ENCODE measurements at regions not wholly inside any gene's neighbourhood (a gene's known extent, or its start where the extent isn't known, plus 50 kb on each side); places are given as distances from the start of the nearest gene placed in this dataset.
A peak's percentile ranks its signal among the peaks of the same experiment; 100 is the strongest.
"Not testable (repeated sequence)": the region's sequence is repeated elsewhere in the genome, so short reads cannot be mapped to it uniquely, and the experiment has no call there.

DNA sequence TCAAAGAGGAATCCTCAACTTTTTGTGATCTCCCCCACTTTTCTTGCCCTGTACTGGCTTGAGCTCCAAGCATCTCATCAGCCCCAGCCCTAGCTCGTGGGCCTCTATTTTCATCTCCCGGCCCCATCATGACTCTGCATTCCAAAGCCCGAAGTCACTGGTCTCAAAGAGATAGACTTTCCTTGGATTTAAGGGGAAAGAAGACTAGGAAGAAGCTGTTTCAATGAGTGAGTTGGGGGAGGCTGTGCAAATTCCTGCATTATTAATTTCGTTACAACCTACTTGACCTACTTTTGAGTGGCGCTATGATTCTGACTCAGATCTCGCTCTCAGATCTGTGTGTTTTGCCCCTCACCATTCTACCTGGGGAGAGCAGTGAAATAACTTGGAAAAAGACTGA is 266.6 kb upstream of the TBL1XR1 start:
- Mint-ChIP-seq H3K4me3 (no peak overlapping the region), H3K4me1 (ENCODE audit: low read depth in 2 of 2) (peaks cover 0 to 6% of the 10 kb centered on the region in 2 donors), H3K27me3 (no peaks in the 10 kb centered on the region), H3K36me3 (ENCODE audit: insufficient read depth) (no peaks in the 10 kb centered on the region), H3K27ac (no peak overlapping the region), H3K9me3 (no peaks in the 10 kb centered on the region)
- no peak for ATAC-seq (replicated peaks)
- no peak for DNase-seq

DNA sequence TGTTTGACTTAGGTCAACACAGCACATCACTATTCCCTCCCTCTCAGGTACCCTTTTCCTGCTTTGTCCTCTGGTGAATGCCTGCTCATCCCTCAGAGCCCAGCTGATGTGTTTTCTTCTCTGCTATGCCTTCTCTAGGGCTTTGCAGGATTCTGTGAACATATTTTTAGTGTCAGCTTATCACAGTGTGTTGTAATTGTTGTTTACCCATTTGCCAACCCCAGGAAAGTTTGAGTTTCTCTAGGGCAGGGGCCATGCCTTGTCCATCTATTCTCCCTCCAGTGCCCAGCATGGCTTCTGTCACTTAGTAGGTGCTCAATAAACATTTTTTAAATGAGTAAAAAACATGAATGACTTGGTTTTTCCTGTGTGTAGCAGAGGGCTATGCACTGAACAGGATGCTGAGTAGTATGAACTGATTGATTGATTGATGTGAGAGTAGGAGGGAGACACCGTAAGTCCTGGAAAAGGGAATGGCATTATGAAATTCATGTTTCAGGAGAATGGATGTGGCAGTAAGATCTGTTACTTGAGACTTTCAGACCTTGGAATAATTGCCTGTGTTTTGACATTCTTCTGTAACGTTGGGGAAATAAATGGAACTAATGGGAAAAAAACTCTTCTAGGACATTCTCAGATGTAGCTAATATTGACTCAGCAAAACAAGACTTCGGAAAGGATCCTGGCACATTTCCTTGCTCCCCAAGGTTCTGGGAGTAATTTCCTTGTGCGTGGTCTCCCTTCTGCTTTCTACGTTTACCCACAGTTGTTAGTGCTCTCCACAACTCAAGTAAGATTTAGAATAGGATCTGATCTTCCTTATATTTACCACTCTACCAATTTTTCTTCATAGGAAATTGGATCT is 267.3 kb upstream of the TBL1XR1 start:
- no peak for DNase-seq
- Mint-ChIP-seq H3K27ac (no peak overlapping the region), H3K36me3 (ENCODE audit: insufficient read depth) (no peaks in the 10 kb centered on the region), H3K9me3 (no peaks in the 10 kb centered on the region), H3K4me1 (ENCODE audit: low read depth in 2 of 2) (peaks cover 0 to 6% of the 10 kb centered on the region in 2 donors), H3K4me3 (no peak overlapping the region), H3K27me3 (no peaks in the 10 kb centered on the region)
- no peak for ATAC-seq (replicated peaks)

DNA sequence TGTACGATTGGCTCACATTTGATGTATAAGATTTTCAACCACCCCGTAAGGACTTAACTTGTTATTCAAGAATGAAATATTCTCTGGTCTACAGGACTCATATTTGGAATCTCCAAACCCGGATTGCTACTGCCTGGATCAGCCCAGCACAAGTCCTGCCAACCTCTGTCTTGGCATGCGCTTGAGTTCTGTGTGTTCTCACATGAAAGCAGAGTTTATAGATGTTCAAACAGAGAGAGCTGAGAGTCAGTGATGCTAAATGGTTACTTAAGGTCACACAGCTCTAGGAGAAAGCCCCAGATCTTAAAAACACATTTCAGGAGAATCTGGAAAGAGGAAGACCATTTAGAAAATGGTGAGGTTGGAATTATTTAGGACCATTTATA is 268.0 kb upstream of the TBL1XR1 start:
- ATAC-seq (replicated peaks), result no peak
- H3K27ac Mint-ChIP-seq, result no peak overlapping the region
- no peaks in the 10 kb centered on the region for H3K36me3 Mint-ChIP-seq (ENCODE audit: insufficient read depth)
- no peak for DNase-seq
- H3K4me1 Mint-ChIP-seq (ENCODE audit: low read depth in 2 of 2), result peaks cover 0 to 6% of the 10 kb centered on the region in 2 donors
- H3K27me3 Mint-ChIP-seq, result no peaks in the 10 kb centered on the region
- no peak overlapping the region for H3K4me3 Mint-ChIP-seq
- H3K9me3 Mint-ChIP-seq, result no peaks in the 10 kb centered on the region

DNA sequence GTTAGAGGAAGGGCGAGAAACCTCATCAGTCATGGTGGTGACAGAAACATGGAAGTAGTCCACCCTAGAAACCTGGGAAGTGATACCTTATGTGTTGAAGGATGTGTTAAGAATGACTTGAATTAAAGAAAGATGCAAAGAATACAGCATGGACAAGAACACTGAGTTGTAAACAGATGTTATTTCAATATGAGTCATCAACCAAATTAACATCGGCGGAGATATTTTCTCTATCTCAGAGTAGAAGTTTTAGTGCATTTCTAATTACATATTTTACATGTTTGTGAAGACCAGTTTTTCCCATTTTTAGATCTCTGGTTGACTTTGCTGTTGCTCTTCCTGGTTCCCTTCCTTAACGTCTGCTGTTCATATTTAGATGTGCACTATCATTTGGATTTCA is 268.8 kb upstream of the TBL1XR1 start:
- Mint-ChIP-seq H3K4me3 (no peak overlapping the region), H3K36me3 (ENCODE audit: insufficient read depth) (no peaks in the 10 kb centered on the region), H3K4me1 (ENCODE audit: low read depth in 2 of 2) (peaks cover 0 to 6% of the 10 kb centered on the region in 2 donors), H3K27me3 (no peaks in the 10 kb centered on the region), H3K27ac (no peak overlapping the region), H3K9me3 (no peaks in the 10 kb centered on the region)
- DNase-seq (no peak), ATAC-seq (replicated peaks) (no peak)

DNA sequence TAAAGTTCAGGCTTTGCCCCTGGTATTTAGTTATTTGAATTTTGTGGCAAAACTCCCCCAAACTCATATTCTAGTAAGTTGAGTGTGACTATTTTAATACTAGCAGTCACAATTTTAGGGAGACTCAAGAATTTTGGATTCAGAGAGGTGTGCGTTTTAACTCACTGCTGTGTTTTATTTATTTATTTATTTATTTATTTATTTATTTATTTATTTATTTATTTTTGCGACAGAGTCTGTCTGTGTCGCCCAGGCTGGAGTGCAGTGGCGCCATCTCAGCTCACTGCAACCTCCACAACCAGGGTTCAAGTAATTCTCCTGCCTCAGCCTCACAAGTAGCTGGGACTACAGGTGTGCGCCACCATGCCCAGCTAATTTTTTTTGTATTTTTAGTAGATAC is 269.3 kb upstream of the TBL1XR1 start:
- not testable (repeated sequence) for H3K36me3 Mint-ChIP-seq (ENCODE audit: insufficient read depth); H3K4me1 Mint-ChIP-seq (ENCODE audit: low read depth in 2 of 2); H3K27ac Mint-ChIP-seq; H3K27me3 Mint-ChIP-seq; H3K9me3 Mint-ChIP-seq; H3K4me3 Mint-ChIP-seq; DNase-seq; ATAC-seq (replicated peaks)

DNA sequence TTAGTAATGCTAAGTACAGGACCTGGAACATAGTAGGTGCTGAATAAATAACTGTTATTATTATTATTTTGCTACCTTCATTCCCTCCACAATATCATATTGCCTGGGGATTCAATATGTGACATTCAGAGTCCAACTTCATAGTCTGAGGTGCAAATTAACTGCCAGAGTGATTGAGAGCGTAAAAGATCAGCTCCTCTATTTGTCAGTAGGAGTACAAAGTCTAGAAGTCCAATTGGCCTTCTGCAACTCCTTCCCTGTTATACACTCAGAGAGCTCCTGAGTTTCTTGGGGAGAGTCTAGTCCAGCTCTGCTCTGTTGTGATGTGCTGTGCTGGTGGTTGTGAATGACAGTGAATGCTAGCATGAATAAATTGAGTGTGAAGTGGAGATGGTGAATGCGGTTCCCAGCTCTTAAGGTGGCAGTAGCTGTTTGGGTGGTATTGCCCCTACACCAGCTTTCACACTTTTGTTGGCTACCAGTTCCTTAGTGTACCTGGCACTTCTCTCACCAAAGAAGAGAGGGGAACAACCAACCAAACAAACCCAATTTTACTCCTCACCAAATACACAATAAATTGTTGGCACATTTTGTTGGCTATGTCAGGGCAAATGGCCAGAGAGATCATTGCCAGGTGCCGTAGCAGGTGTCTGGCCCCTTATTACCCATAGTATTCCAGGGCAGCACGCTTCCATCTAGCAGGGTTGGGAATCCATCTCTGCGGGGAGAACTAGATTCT is 270.1 kb upstream of the TBL1XR1 start:
- Mint-ChIP-seq H3K27me3 (no peaks in the 10 kb centered on the region), H3K36me3 (ENCODE audit: insufficient read depth) (no peaks in the 10 kb centered on the region), H3K27ac (no peak overlapping the region), H3K9me3 (no peaks in the 10 kb centered on the region), H3K4me3 (no peak overlapping the region), H3K4me1 (ENCODE audit: low read depth in 2 of 2) (peaks cover 0 to 9% of the 10 kb centered on the region in 2 donors)
- ATAC-seq (replicated peaks), result no peak
- DNase-seq, result no peak

DNA sequence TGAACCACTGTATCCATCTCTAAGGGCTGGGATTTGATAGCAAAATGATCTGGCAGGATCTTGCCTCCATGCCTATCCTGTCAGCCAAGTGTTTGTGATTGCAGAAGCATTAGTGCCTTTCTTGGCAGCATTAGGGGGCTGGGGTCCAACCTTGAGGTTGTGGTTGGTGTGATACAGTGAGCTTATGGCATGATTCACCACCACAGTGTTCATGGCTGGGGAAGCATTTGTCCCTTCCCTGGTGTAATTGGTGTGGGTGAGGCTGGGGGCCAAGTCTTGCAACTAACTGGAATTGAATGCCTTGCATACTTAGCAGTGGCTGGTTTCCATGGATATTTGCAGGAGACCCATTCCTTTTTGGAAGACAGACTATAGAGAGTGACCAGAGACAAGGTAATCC is 271.0 kb upstream of the TBL1XR1 start:
- H3K4me3 Mint-ChIP-seq, result no peak overlapping the region
- no peaks in the 10 kb centered on the region for H3K36me3 Mint-ChIP-seq (ENCODE audit: insufficient read depth)
- DNase-seq (no peak), ATAC-seq (replicated peaks) (no peak)
- H3K27me3 Mint-ChIP-seq, result no peaks in the 10 kb centered on the region
- peaks cover 0 to 9% of the 10 kb centered on the region in 2 donors for H3K4me1 Mint-ChIP-seq (ENCODE audit: low read depth in 2 of 2)
- H3K9me3 Mint-ChIP-seq, result no peaks in the 10 kb centered on the region
- H3K27ac Mint-ChIP-seq, result no peak overlapping the region

DNA sequence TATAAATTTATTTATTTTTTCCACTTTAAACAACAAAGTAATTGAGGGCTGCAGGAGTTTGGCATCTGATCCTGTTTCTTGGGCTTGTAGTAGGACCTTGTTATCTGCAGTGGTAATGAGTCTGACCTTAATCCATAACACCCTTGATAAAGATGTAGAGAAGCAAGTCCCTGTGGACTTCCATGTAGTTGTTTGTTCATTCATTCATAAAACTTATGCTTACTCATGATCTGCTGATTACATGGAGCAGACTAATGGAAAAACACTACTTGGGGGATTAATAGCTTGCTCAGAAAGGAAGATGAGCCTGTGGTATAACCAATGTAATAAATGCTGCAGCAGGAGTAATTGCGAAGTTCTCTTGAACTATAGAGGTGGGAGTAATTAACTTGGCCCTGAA is 271.5 kb upstream of the TBL1XR1 start:
- peaks cover 0 to 9% of the 10 kb centered on the region in 2 donors for H3K4me1 Mint-ChIP-seq (ENCODE audit: low read depth in 2 of 2)
- H3K27ac Mint-ChIP-seq, result no peak overlapping the region
- H3K36me3 Mint-ChIP-seq (ENCODE audit: insufficient read depth), result no peaks in the 10 kb centered on the region
- H3K4me3 Mint-ChIP-seq, result no peak overlapping the region
- no peak for ATAC-seq (replicated peaks)
- no peaks in the 10 kb centered on the region for H3K27me3 Mint-ChIP-seq
- DNase-seq, result no peak
- H3K9me3 Mint-ChIP-seq, result no peaks in the 10 kb centered on the region

DNA sequence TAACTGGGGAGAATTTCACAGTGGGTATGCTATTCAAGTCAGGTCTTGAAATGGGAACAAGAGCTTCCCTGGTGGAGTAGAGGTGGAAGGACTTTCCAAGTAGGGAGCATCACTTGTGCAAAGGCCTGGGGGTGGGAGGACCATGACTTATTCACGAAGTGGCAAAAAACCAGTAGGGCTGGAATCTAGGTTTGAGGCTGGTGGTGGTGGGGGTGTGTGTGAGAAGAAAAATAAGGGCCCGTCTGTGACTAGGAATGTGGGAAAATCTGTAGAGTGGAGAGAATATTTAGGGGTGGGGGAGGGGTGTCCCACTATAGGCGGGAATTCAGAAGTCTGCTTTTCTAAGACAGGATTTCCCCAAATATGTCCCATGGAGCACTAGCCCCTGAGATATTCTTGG is 271.9 kb upstream of the TBL1XR1 start:
- Mint-ChIP-seq H3K27me3 (no peaks in the 10 kb centered on the region), H3K4me3 (no peak overlapping the region), H3K4me1 (ENCODE audit: low read depth in 2 of 2) (peaks cover 0 to 6% of the 10 kb centered on the region in 2 donors), H3K36me3 (ENCODE audit: insufficient read depth) (no peaks in the 10 kb centered on the region), H3K27ac (no peak overlapping the region), H3K9me3 (no peaks in the 10 kb centered on the region)
- DNase-seq (no peak), ATAC-seq (replicated peaks) (no peak)

DNA sequence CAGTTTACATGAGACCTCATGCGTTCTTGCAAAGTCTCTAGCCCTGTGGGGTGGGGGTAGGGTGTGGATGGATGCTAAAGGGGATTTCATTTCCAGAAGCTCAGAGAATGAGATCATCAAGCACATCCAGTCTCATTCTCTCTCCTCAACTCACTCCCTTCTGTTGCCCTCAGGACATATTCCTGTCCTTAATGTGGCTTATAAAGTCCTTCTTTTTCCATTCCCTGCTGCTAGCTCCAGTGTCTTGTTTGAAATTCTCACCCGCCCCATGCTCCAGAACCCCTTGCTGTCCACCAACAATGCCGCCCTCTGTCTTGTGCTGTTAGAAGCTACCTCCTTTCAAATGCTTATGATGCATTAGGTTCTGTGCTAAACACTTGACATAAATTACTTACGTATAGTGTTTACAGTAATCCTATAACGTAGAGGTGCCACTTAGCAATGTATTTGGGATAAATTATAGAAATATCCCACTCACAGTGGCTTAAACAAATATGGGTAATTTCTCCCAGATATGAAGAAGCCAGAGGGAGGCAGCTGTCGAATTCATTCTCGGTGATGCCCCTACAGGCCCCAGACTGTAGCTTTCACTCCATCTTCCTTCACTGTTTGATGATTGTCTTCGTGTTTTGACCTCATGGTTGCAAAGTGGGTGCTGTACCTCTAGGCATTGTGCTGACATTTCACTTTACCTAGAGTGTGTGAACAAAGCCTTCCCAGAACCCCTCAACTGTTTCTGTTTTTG is 273.1 kb upstream of the TBL1XR1 start:
- Mint-ChIP-seq H3K4me3 (no peak overlapping the region), H3K27ac (no peak overlapping the region), H3K27me3 (no peaks in the 10 kb centered on the region), H3K4me1 (ENCODE audit: low read depth in 2 of 2) (peaks cover 0 to 6% of the 10 kb centered on the region in 2 donors), H3K9me3 (no peaks in the 10 kb centered on the region), H3K36me3 (ENCODE audit: insufficient read depth) (no peaks in the 10 kb centered on the region)
- ATAC-seq (replicated peaks) (no peak), DNase-seq (no peak)

DNA sequence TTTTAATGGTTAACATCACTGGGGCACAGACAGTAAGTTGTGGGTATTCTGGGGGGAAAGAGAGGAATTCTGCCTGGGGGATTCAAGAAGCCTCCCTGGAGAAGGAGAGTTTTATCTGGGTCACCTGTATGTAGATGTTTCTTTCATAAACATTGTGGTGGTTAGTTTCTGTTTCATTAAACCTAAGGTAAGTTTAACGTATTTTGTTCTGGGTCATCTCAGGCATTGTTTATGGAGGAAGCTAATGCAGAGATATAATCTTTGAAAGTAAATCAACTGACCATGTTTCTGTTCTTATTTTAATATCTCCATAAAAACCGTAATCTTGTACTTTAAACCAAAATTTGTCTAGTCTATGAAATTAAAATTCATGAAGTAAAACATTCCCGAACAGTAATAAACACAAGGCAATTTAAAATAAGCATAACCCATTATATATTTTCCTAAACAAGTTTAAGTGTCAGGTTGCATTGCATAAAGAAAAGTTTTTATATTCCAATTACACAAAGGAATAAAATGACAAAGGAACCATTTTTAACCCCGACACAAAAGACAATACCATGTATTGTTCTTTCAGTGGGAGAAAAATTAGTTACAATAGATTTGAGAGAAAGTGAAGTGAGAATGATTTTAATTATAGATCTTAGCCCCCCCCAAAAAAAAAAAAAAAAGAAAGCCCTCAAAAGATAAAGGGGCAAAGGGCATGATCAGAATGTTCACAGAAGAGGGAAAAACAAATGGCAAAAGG is 274.6 kb upstream of the TBL1XR1 start:
- Mint-ChIP-seq H3K4me1 (ENCODE audit: low read depth in 2 of 2) (peaks cover 0 to 5% of the 10 kb centered on the region in 2 donors), H3K4me3 (no peak overlapping the region), H3K36me3 (ENCODE audit: insufficient read depth) (no peaks in the 10 kb centered on the region), H3K27me3 (no peaks in the 10 kb centered on the region), H3K27ac (no peak overlapping the region), H3K9me3 (no peaks in the 10 kb centered on the region)
- no peak for ATAC-seq (replicated peaks)
- no peak for DNase-seq

DNA sequence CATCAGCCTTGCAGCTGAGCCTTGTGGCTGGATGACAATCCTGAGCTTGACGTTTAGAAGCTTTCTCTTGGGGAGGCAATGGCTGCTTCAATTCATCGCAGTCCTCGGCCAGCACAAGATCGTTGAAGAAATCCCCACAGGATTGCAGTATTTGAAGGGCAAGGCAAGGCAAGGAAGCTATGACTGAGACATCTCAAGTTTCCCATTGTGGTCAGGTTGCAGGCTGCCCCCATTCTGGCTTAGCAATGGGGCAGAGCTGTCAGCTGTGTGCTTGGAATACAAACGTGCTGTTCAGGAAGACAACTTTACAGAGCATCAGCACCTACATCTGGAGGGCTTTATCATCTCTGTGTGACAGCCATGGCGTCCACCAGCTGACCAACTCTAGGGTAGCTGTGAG is 275.9 kb upstream of the TBL1XR1 start:
- Mint-ChIP-seq H3K9me3 (no peaks in the 10 kb centered on the region), H3K4me3 (no peak overlapping the region), H3K36me3 (ENCODE audit: insufficient read depth) (no peaks in the 10 kb centered on the region), H3K27me3 (no peaks in the 10 kb centered on the region), H3K27ac (peak overlapping the region in 1 of 2 donors; percentile 49), H3K4me1 (ENCODE audit: low read depth in 2 of 2) (peaks cover 0 to 5% of the 10 kb centered on the region in 2 donors)
- ATAC-seq (replicated peaks) (no peak), DNase-seq (no peak)

DNA sequence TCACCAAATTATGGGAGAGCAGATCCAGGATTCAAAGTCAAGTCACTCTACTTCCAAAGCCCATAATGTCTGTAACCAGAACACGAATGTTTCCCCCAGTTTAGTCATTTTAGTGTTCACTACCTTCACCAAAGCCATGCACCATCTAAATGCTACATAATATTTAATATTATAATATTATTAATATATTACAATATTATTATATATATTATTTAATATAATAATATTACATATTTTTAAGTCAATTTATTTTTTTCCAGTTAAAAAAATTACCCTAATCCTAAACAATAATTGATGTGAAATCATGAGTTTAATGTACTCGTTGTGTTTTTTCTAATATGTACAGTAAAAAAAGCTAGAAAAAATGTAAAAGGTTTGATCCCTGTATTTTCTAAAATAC is 276.6 kb upstream of the TBL1XR1 start:
- Mint-ChIP-seq H3K27ac (no peak overlapping the region), H3K27me3 (no peaks in the 10 kb centered on the region), H3K9me3 (no peaks in the 10 kb centered on the region), H3K36me3 (ENCODE audit: insufficient read depth) (no peaks in the 10 kb centered on the region), H3K4me3 (no peak overlapping the region), H3K4me1 (ENCODE audit: low read depth in 2 of 2) (peaks cover 0 to 5% of the 10 kb centered on the region in 2 donors)
- no peak for ATAC-seq (replicated peaks)
- DNase-seq, result no peak

Data from effector memory CD8-positive, alpha-beta T cell (primary cell).